ENCODE measurements at regions not wholly inside any gene's neighbourhood (a gene's known extent, or its start where the extent isn't known, plus 50 kb on each side); places are given as distances from the start of the nearest gene placed in this dataset.

DNA sequence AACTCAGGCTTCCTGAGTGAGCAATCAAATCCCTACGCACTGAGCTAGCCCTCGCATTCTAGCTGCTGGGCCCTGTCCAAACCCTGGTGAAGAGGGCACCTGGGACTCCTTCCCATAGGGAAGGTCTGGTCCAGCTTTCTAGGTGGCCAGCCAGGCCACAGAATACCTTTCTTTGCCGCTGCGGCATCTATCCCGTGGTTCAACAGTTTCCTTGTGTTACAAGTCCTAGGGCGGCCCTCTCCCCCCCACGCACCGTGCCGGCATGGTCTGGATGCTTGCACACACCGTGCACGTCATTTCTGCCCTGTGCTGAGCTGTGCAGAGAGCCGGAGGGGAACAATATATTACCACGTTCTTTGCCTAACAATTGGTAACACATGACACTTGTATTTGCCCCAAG is 164.6 kb upstream of the TSHZ3 start:
- DNase-seq (ENCODE audit: insufficient read length, low spot score) = no peak
- no peak for FAIRE-seq
- TF ChIP-seq, protein P1, sequence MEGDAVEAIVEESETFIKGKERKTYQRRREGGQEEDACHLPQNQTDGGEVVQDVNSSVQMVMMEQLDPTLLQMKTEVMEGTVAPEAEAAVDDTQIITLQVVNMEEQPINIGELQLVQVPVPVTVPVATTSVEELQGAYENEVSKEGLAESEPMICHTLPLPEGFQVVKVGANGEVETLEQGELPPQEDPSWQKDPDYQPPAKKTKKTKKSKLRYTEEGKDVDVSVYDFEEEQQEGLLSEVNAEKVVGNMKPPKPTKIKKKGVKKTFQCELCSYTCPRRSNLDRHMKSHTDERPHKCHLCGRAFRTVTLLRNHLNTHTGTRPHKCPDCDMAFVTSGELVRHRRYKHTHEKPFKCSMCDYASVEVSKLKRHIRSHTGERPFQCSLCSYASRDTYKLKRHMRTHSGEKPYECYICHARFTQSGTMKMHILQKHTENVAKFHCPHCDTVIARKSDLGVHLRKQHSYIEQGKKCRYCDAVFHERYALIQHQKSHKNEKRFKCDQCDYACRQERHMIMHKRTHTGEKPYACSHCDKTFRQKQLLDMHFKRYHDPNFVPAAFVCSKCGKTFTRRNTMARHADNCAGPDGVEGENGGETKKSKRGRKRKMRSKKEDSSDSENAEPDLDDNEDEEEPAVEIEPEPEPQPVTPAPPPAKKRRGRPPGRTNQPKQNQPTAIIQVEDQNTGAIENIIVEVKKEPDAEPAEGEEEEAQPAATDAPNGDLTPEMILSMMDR (IDR thresholded peaks at IDR 0.05; ENCODE audit: insufficient read depth, missing control alignments) = no peak

DNA sequence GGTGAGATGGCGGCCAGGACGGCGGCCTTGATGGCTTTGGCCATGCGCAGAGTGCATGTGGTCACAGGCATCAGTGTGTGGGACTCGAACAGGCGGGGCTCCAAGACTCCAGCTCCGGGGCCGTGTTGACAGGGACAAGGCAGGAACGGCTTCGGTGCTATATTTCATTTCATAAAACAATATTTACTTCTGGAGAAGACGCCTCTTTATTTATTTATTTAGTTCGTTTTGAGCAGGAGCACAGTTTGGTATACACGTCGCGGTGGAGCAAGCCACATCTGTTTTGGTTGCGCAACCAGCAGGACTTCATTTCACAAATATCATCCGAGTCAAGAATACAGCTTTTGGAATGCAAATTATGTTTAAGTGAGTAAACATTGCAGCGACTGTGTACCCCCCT is 166.7 kb upstream of the TSHZ3 start:
- no peak for DNase-seq (ENCODE audit: insufficient read length, low spot score)
- TF ChIP-seq, protein P1 (IDR thresholded peaks at IDR 0.05; ENCODE audit: insufficient read depth, missing control alignments) = no peak
- FAIRE-seq = no peak

DNA sequence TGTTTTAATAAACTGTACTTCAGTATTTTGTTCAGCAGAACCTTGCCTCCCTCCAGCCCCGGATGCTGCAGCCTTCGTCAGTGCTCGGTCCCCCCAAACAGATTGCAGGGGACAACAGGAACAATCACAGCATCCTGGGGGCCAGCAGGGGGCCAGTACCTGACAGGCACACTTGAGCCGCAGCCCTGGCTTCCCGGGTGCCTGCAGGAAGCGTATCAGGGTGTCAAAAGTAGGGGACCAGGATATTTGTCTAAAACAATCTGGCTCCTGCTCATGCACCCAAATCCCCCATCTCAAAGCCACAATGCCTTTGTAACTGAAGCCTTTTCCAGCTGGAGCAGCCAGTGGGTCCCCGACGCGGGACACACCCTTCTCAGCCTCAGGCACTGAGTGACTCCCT is 167.5 kb upstream of the TSHZ3 start:
- no peak for DNase-seq (ENCODE audit: insufficient read length, low spot score)
- TF ChIP-seq, protein P1 (IDR thresholded peaks at IDR 0.05; ENCODE audit: insufficient read depth, missing control alignments) = no peak
- no peak for FAIRE-seq

DNA sequence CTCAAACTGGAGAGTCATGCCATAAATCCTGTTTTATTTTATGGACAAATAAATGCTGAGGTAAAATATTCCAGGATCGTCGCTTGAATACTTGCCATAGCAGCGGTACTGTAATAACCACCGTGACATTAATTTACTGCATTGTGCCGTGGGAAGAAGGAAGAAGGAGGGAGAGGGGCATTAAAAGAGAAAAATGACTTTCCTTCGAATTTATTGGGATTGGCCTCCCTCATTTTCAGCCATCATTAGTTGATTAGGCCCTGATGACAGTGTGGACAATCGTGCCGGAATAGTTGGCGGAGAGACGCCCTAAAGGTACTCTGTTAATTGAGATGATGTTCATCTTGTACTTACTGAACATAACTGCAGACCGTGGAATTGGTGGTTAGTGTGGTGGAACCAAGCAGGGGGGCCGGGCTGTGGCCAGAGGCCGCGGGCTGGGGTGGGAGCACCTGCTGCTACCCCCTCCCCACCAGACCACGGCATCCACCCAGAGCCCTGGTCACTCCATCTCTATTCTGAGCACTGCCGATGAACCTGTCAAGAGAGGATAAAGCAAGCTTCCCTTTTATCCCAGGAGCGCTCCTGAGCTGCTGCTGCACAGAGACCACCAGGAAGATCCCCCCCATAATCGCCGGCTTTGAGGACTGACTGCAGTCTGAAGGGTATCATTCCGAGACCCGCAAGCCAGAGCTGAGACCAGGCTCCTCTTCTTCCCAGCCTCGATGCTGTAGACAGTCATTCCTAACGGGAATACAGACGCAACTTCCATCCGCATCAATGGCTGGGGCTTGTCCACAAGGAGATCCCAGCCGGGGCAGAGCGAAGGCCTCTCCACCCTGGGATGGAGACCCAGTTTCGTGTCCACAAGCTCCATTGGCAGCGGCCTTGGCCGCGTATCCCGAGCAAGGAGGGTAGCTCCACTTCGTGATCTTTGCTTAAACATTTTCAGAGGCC is 168.3 kb upstream of the TSHZ3 start:
- TF ChIP-seq, protein P1 (IDR thresholded peaks at IDR 0.05; ENCODE audit: insufficient read depth, missing control alignments) = no peak
- no peak for FAIRE-seq
- no peak for DNase-seq (ENCODE audit: insufficient read length, low spot score)

DNA sequence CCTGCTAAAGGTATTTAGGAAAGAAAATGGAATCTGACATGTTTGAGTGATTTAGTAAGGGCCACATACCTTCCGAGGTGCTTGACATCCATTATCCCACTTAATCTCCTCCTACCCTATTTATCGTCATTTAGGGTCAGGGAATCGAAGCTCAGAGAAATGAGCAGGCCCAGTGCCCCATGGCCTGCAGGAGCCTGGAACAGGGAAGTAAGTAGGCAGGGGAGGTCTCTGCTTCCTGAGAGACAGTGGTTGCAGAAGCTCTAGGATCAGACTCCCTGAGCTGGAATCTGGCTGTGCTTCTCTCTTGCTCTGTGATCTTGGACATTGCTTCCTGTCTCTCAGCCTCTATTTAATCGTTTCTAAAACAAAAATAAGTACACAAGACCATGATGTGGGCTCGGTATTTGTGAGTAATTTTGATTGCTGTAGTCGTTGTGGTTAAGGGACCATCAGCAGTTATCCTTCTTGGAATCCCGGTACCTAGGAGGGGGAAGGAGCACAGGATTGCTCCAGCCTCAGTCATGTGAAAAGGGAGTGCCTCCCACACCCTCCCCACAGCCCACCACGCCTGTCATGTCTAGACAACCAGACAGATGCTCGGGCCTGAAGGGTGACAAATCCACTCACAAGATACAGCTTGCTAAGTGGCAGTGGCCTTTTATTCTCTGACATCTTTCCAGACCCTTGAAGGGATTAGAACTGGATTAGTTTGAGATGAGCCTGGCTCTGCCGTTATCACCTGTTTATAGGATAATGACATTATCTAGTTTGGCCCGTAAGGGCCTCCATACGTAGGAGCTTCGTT is 169.2 kb upstream of the TSHZ3 start:
- TF ChIP-seq, protein P1 (IDR thresholded peaks at IDR 0.05; ENCODE audit: insufficient read depth, missing control alignments) = no peak
- FAIRE-seq (peak; percentile 85), DNase-seq (ENCODE audit: insufficient read length, low spot score) (no peak)

DNA sequence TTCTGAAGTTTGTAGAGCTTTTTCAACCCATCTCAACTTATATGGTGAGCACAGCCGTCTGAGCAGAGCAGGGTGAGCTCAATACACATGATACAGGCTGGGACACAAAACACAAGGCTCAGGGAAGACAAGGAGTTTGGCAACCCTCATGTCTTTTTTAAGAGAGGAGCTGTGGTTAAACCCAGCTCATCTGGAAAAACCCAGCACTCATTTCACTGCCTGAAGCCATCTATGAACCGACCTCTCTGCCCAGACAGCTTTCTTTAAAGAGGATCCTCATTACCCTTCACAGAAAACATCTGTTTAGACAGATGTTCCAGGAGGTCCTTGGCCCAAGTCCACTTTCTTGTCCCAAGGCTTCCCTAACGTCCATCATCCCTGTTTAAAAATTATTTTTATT is 170.0 kb upstream of the TSHZ3 start:
- TF ChIP-seq, protein P1 (IDR thresholded peaks at IDR 0.05; ENCODE audit: insufficient read depth, missing control alignments) = no peak
- DNase-seq (ENCODE audit: insufficient read length, low spot score) (no peak), FAIRE-seq (no peak)
